ENCODE measurements at regions not wholly inside any gene's neighbourhood (a gene's known extent, or its start where the extent isn't known, plus 50 kb on each side); places are given as distances from the start of the nearest gene placed in this dataset.

DNA sequence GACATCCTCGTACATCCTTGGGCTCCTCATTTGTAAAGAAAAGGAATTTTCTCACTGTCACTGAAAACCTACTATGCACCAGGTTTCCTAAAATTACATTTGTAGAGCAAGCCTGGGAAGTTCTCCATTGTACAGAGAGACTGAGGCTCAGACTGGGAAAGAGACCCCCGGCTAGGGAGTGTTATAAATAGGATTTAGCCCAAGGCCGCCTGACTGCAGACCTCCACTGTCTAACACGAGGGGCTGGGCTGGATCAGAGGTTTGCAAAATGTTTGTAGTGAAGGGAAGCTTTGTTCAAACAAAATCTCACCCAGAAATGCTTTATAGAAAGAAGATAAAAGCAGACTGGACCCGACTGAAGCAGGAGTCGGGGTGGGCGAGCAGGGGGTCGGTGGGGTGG, 131.3 kb downstream of the ACTL8 start:
- no peak for TF ChIP-seq POLR2A (IDR thresholded peaks at IDR 0.05; ENCODE audit: low read depth)
- no peak for TF ChIP-seq POLR2AphosphoS5 (IDR thresholded peaks at IDR 0.05)
- TF ChIP-seq EP300 (IDR thresholded peaks at IDR 0.05): no peak
- TF ChIP-seq, protein P1, sequence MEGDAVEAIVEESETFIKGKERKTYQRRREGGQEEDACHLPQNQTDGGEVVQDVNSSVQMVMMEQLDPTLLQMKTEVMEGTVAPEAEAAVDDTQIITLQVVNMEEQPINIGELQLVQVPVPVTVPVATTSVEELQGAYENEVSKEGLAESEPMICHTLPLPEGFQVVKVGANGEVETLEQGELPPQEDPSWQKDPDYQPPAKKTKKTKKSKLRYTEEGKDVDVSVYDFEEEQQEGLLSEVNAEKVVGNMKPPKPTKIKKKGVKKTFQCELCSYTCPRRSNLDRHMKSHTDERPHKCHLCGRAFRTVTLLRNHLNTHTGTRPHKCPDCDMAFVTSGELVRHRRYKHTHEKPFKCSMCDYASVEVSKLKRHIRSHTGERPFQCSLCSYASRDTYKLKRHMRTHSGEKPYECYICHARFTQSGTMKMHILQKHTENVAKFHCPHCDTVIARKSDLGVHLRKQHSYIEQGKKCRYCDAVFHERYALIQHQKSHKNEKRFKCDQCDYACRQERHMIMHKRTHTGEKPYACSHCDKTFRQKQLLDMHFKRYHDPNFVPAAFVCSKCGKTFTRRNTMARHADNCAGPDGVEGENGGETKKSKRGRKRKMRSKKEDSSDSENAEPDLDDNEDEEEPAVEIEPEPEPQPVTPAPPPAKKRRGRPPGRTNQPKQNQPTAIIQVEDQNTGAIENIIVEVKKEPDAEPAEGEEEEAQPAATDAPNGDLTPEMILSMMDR (IDR thresholded peaks at IDR 0.05): no peak
- intact Hi-C loops (cut with DNase I): no loop called here
- no peaks in the 10 kb centered on the region for H3K36me3 ChIP-seq
- H3K27ac ChIP-seq (replicated peaks in 1 of 4): no peak overlapping the region
- 76% methylated on average over 8 of the region's 8 CpGs for WGBS
- H3K9me3 ChIP-seq: no peaks in the 10 kb centered on the region
- no peak overlapping the region for H3K4me3 ChIP-seq
- peaks cover 12 to 13% (median 12%) of the 10 kb centered on the region in 4 donors for H3K4me1 ChIP-seq
- peaks cover 0 to 78% (median 4%) of the 10 kb centered on the region in 4 donors for H3K27me3 ChIP-seq
- DNase-seq (ENCODE audit: extremely low spot score): no peak

- no peaks in the 10 kb centered on the region for H3K36me3 ChIP-seq
- no peak overlapping the region for H3K4me3 ChIP-seq
- DNase-seq (ENCODE audit: extremely low spot score): no peak
- H3K27me3 ChIP-seq: peaks cover 0 to 78% (median 4%) of the 10 kb centered on the region in 4 donors
- no peak overlapping the region for H3K27ac ChIP-seq (replicated peaks in 1 of 4)
- peaks cover 17 to 18% (median 18%) of the 10 kb centered on the region in 4 donors for H3K4me1 ChIP-seq
- TF ChIP-seq POLR2A (IDR thresholded peaks at IDR 0.05; ENCODE audit: low read depth): no peak
- no peak for TF ChIP-seq POLR2AphosphoS5 (IDR thresholded peaks at IDR 0.05)
- TF ChIP-seq, protein P1 (IDR thresholded peaks at IDR 0.05): no peak
- no peak for TF ChIP-seq EP300 (IDR thresholded peaks at IDR 0.05)
- H3K9me3 ChIP-seq: no peaks in the 10 kb centered on the region
- intact Hi-C loops (cut with DNase I): no loop called here
- 76% methylated on average over 3 of the region's 6 CpGs for WGBS
These were observed 131.8 kb downstream of the ACTL8 start for GRCh38 chr1:17886838-17887441.

DNA sequence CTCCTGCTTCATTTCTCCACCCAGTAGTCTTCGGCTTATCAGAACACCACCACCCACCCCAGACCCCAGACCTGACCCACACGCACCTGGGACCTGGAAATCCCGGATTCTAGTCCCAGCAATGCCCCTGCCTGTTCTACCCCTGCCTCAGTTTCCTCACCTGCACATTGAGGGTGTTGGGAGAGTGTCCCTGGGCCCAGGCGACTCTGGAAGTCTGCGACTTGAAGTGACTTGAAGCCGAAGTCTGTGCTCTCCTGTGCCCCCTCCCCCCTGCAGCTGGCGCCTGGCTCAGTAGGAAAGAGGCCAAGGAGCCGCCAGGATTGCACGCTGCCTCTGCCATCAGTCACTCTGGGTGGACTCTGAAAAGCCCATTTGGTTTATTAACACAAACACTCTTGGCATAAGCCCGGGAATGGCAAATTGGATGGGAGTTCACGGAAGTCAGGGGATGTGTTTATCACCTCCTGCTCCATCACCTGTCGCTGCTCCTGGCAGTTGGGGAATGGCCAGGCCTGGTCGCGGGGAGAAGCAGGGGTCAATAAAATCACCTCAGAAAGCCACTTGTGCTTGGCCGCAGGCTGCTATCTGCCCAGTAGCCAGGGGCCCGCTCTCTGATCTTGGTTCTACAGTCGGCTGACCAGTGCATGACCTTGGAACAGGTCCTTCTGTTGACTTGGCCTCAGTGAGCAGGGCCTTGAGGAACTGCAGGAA, 132.7 kb downstream of the ACTL8 start:
- 49% methylated on average over 17 of the region's 17 CpGs for WGBS
- Histone ChIP-seq H3K36me3 (no peaks in the 10 kb centered on the region), H3K27ac (replicated peaks in 1 of 4) (no peak overlapping the region), H3K4me3 (no peak overlapping the region), H3K4me1 (peaks cover 20 to 25% (median 23%) of the 10 kb centered on the region in 4 donors), H3K9me3 (no peaks in the 10 kb centered on the region), H3K27me3 (peaks cover 0 to 75% (median 4%) of the 10 kb centered on the region in 4 donors)
- no peak for TF ChIP-seq POLR2AphosphoS5 (IDR thresholded peaks at IDR 0.05)
- TF ChIP-seq, protein P1 (IDR thresholded peaks at IDR 0.05): no peak
- no peak for DNase-seq (ENCODE audit: extremely low spot score)
- intact Hi-C loops (cut with DNase I): no loop called here

- H3K36me3 ChIP-seq: no peaks in the 10 kb centered on the region
- no peak overlapping the region for H3K4me3 ChIP-seq
- no peak overlapping the region for H3K27ac ChIP-seq (replicated peaks in 1 of 4)
- no peaks in the 10 kb centered on the region for H3K9me3 ChIP-seq
- intact Hi-C loops (cut with DNase I): no loop called here
- DNase-seq (ENCODE audit: extremely low spot score): no peak
- 55% methylated on average over 19 of the region's 23 CpGs for WGBS
- H3K27me3 ChIP-seq: peaks cover 0 to 66% (median 4%) of the 10 kb centered on the region in 4 donors
- H3K4me1 ChIP-seq: peaks cover 20 to 25% (median 23%) of the 10 kb centered on the region in 4 donors
- TF ChIP-seq EP300 (IDR thresholded peaks at IDR 0.05): no peak
- TF ChIP-seq, protein P1 (IDR thresholded peaks at IDR 0.05): no peak
- TF ChIP-seq POLR2AphosphoS5 (IDR thresholded peaks at IDR 0.05): no peak
- no peak for TF ChIP-seq POLR2A (IDR thresholded peaks at IDR 0.05; ENCODE audit: low read depth)
These were observed 135.1 kb downstream of the ACTL8 start for GRCh38 chr1:17890056-17890814.
